ENCODE measurements at regions not wholly inside any gene's neighbourhood (a gene's known extent, or its start where the extent isn't known, plus 50 kb on each side); places are given as distances from the start of the nearest gene placed in this dataset.
A peak's percentile ranks its signal among the peaks of the same experiment; 100 is the strongest.
"Not testable (repeated sequence)": the region's sequence is repeated elsewhere in the genome, so short reads cannot be mapped to it uniquely, and the experiment has no call there.

GRCh38 chr15:26029146-26029545 is 166.0 kb upstream of the ATP10A start:
- Mint-ChIP-seq H3K36me3 (ENCODE audit: low read depth) (no peaks in the 10 kb centered on the region), H3K4me1 (no peaks in the 10 kb centered on the region), H3K9me3 (no peaks in the 10 kb centered on the region), H3K27me3 (ENCODE audit: low read depth) (no peaks in the 10 kb centered on the region), H3K27ac (ENCODE audit: unreplicated experiment) (no peak overlapping the region), H3K4me3 (no peak overlapping the region)
- no peak for DNase-seq (ENCODE audit: low read depth, low spot score)
- TF ChIP-seq CTCF (conservative IDR thresholded peaks at IDR 0.05) = no peak

GRCh38 chr15:26028086-26028740 is 165.1 kb upstream of the ATP10A start:
- H3K4me1 Mint-ChIP-seq = no peaks in the 10 kb centered on the region
- no peak overlapping the region for H3K27ac Mint-ChIP-seq (ENCODE audit: unreplicated experiment)
- no peaks in the 10 kb centered on the region for H3K9me3 Mint-ChIP-seq
- H3K27me3 Mint-ChIP-seq (ENCODE audit: low read depth) = no peaks in the 10 kb centered on the region
- H3K4me3 Mint-ChIP-seq = no peak overlapping the region
- DNase-seq (ENCODE audit: low read depth, low spot score) = no peak
- no peaks in the 10 kb centered on the region for H3K36me3 Mint-ChIP-seq (ENCODE audit: low read depth)
- no peak for TF ChIP-seq CTCF (conservative IDR thresholded peaks at IDR 0.05)

- H3K27me3 Mint-ChIP-seq (ENCODE audit: low read depth); H3K9me3 Mint-ChIP-seq; H3K4me3 Mint-ChIP-seq; H3K4me1 Mint-ChIP-seq; H3K36me3 Mint-ChIP-seq (ENCODE audit: low read depth); DNase-seq (ENCODE audit: low read depth, low spot score): not testable (repeated sequence)
- peak overlapping the region; percentile 35 for H3K27ac Mint-ChIP-seq (ENCODE audit: unreplicated experiment)
These were observed 163.5 kb upstream of the ATP10A start for GRCh38 chr15:26026671-26027070.

- Mint-ChIP-seq H3K9me3 (no peaks in the 10 kb centered on the region), H3K4me3 (no peak overlapping the region), H3K27me3 (ENCODE audit: low read depth) (no peaks in the 10 kb centered on the region), H3K4me1 (no peaks in the 10 kb centered on the region), H3K27ac (ENCODE audit: unreplicated experiment) (peak overlapping the region; percentile 50), H3K36me3 (ENCODE audit: low read depth) (no peaks in the 10 kb centered on the region)
- no peak for DNase-seq (ENCODE audit: low read depth, low spot score)
- no peak for TF ChIP-seq CTCF (conservative IDR thresholded peaks at IDR 0.05)
These were observed 161.1 kb upstream of the ATP10A start for GRCh38 chr15:26024241-26024640.

GRCh38 chr15:26023691-26024090 is 160.6 kb upstream of the ATP10A start:
- TF ChIP-seq CTCF (conservative IDR thresholded peaks at IDR 0.05) = no peak

GRCh38 chr15:26023231-26023630 is 160.1 kb upstream of the ATP10A start:
- no peak for TF ChIP-seq CTCF (conservative IDR thresholded peaks at IDR 0.05)
- Mint-ChIP-seq H3K4me3 (no peak overlapping the region), H3K27me3 (ENCODE audit: low read depth) (no peaks in the 10 kb centered on the region), H3K4me1 (no peaks in the 10 kb centered on the region), H3K36me3 (ENCODE audit: low read depth) (no peaks in the 10 kb centered on the region), H3K9me3 (no peaks in the 10 kb centered on the region), H3K27ac (ENCODE audit: unreplicated experiment) (no peak overlapping the region)
- no peak for DNase-seq (ENCODE audit: low read depth, low spot score)

More at GRCh38 chr15:26023691-26024090, 160.6 kb upstream of the ATP10A start:
- Mint-ChIP-seq H3K27me3 (ENCODE audit: low read depth) (no peaks in the 10 kb centered on the region), H3K36me3 (ENCODE audit: low read depth) (no peaks in the 10 kb centered on the region), H3K9me3 (no peaks in the 10 kb centered on the region), H3K27ac (ENCODE audit: unreplicated experiment) (no peak overlapping the region), H3K4me3 (no peak overlapping the region), H3K4me1 (no peaks in the 10 kb centered on the region)
- no peak for DNase-seq (ENCODE audit: low read depth, low spot score)
